Fibroblast of lung (primary cell): ENCODE measurements at regions not wholly inside any gene's neighbourhood (a gene's known extent, or its start where the extent isn't known, plus 50 kb on each side); places are given as distances from the start of the nearest gene placed in this dataset.

Experiments
- EZH2 ChIP-seq: IDR thresholded peaks from 2 replicates; pipeline ENCODE4 v1.5.1; 2012; ENCODE audit warnings: low read length, control low read depth, mild to moderate bottlenecking; ENCODE audit errors: missing control alignments
- TF ChIP-seq, protein P1 (sequence below), 2 donors: IDR thresholded peaks in 1 of 2; conservative IDR thresholded peaks in 1 of 2; 1 replicate in 1 of 2; 2 replicates in 1 of 2; pipeline ENCODE4 v1.5.1; 2011 to 2012; ENCODE audit warnings: low read length in 2 of 2, control low read depth in 1 of 2, inconsistent platforms in 1 of 2, low read depth in 1 of 2, mild to moderate bottlenecking in 1 of 2

DNA sequence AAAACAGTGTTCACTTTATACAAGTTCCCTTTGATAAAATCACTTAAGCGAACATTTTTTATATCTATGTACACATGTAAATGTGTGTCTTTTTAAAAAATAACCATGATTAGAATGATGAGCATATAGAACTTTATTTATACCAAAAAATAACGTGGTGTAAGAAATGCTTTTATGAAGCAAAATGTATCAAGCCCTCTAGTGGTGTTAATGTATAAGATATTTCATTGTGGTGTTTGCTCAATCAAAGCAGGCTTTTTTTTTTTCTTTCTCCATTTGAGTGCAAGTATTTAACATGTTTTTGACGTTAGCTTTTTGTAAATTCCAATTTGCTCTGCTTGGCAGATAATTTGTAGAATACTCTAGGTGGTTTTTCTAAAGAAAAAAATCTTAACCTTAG lies 2092.4 kb upstream of the TENM3 start:
- TF ChIP-seq, protein P1, sequence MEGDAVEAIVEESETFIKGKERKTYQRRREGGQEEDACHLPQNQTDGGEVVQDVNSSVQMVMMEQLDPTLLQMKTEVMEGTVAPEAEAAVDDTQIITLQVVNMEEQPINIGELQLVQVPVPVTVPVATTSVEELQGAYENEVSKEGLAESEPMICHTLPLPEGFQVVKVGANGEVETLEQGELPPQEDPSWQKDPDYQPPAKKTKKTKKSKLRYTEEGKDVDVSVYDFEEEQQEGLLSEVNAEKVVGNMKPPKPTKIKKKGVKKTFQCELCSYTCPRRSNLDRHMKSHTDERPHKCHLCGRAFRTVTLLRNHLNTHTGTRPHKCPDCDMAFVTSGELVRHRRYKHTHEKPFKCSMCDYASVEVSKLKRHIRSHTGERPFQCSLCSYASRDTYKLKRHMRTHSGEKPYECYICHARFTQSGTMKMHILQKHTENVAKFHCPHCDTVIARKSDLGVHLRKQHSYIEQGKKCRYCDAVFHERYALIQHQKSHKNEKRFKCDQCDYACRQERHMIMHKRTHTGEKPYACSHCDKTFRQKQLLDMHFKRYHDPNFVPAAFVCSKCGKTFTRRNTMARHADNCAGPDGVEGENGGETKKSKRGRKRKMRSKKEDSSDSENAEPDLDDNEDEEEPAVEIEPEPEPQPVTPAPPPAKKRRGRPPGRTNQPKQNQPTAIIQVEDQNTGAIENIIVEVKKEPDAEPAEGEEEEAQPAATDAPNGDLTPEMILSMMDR (conservative IDR thresholded peaks at IDR 0.05 in 1 of 2, IDR thresholded peaks at IDR 0.05 in 1 of 2; ENCODE audit: low read depth in 1 of 2, low read length in 2 of 2): peak in 1 of 2 donors; percentile 26
- no peak for TF ChIP-seq EZH2
